ENCODE measurements at regions not wholly inside any gene's neighbourhood (a gene's known extent, or its start where the extent isn't known, plus 50 kb on each side); places are given as distances from the start of the nearest gene placed in this dataset.

DNA sequence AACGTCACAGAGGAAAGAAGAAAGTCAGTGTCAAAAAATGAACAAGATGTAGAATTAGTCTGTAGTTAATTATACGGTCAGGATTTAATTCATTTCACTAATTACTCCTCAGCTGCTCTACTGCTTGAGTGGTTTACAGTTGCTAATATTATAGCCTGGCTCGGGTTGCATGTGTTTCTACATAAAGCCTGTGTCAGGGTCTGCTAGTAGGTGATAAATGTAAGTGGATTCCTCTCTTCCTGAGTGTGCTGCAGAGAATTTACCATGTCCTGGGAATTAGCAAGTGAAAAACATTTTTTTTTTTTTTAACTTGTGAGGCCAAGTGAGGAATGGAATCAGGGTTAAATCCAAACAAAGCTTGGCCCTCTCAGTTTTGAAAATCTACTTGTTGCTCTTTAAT lies 622.6 kb downstream of the EPHA4 start:
- CTCF ChIA-PET, result no interaction called here
- Mint-ChIP-seq H3K27ac (peak overlapping the region; percentile 90), H3K4me1 (peaks cover 31% of the 10 kb centered on the region), H3K9me3 (peaks cover 25% of the 10 kb centered on the region), H3K4me3 (no peak overlapping the region), H3K36me3 (peaks cover 15% of the 10 kb centered on the region), H3K27me3 (ENCODE audit: low read depth) (no peaks in the 10 kb centered on the region)
- ATAC-seq (peak; percentile 63), DNase-seq (ENCODE audit: low spot score) (no peak)
- POLR2A ChIA-PET, result no interaction called here
- TF ChIP-seq EMX1 (CRISPR knock-in tag; IDR thresholded peaks at IDR 0.05) (no peak), FOXP1 (CRISPR knock-in tag; IDR thresholded peaks at IDR 0.05; ENCODE audit: borderline replicate concordance) (no peak), NR3C1 (CRISPR knock-in tag; conservative IDR thresholded peaks at IDR 0.05; ENCODE audit: low read depth) (no peak), ZBTB21 (CRISPR knock-in tag; IDR thresholded peaks at IDR 0.05; ENCODE audit: borderline replicate concordance) (no peak), ZNF512 (CRISPR knock-in tag; IDR thresholded peaks at IDR 0.05; ENCODE audit: borderline replicate concordance) (no peak), ZNF281 (CRISPR knock-in tag; IDR thresholded peaks at IDR 0.05) (no peak), HMGA2 (CRISPR knock-in tag; IDR thresholded peaks at IDR 0.05) (no peak), ZNF232 (CRISPR knock-in tag; IDR thresholded peaks at IDR 0.05) (no peak)
- TF ChIP-seq, protein P1, sequence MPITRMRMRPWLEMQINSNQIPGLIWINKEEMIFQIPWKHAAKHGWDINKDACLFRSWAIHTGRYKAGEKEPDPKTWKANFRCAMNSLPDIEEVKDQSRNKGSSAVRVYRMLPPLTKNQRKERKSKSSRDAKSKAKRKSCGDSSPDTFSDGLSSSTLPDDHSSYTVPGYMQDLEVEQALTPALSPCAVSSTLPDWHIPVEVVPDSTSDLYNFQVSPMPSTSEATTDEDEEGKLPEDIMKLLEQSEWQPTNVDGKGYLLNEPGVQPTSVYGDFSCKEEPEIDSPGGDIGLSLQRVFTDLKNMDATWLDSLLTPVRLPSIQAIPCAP (CRISPR knock-in tag; IDR thresholded peaks at IDR 0.05), result no peak
- TF ChIP-seq, protein P2, sequence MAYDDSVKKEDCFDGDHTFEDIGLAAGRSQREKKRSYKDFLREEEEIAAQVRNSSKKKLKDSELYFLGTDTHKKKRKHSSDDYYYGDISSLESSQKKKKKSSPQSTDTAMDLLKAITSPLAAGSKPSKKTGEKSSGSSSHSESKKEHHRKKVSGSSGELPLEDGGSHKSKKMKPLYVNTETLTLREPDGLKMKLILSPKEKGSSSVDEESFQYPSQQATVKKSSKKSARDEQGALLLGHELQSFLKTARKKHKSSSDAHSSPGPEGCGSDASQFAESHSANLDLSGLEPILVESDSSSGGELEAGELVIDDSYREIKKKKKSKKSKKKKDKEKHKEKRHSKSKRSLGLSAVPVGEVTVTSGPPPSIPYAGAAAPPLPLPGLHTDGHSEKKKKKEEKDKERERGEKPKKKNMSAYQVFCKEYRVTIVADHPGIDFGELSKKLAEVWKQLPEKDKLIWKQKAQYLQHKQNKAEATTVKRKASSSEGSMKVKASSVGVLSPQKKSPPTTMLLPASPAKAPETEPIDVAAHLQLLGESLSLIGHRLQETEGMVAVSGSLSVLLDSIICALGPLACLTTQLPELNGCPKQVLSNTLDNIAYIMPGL (CRISPR knock-in tag; IDR thresholded peaks at IDR 0.05), result no peak
- TF ChIP-seq, protein P3, sequence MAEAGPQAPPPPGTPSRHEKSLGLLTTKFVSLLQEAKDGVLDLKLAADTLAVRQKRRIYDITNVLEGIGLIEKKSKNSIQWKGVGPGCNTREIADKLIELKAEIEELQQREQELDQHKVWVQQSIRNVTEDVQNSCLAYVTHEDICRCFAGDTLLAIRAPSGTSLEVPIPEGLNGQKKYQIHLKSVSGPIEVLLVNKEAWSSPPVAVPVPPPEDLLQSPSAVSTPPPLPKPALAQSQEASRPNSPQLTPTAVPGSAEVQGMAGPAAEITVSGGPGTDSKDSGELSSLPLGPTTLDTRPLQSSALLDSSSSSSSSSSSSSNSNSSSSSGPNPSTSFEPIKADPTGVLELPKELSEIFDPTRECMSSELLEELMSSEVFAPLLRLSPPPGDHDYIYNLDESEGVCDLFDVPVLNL (CRISPR knock-in tag; IDR thresholded peaks at IDR 0.05; ENCODE audit: borderline replicate concordance, low read depth), result no peak

- no peak overlapping the region for H3K27ac Mint-ChIP-seq
- ChIA-PET CTCF (no interaction called here), POLR2A (no interaction called here)
- ATAC-seq, result no peak
- H3K36me3 Mint-ChIP-seq, result peaks cover 15% of the 10 kb centered on the region
- H3K9me3 Mint-ChIP-seq, result peaks cover 20% of the 10 kb centered on the region
- H3K4me3 Mint-ChIP-seq, result no peak overlapping the region
- H3K4me1 Mint-ChIP-seq, result peaks cover under 1% of the 10 kb centered on the region; the same call in 1 of the 2 replicates
- DNase-seq (ENCODE audit: low spot score), result no peak
- no peaks in the 10 kb centered on the region for H3K27me3 Mint-ChIP-seq (ENCODE audit: low read depth)
- TF ChIP-seq NFYB (CRISPR knock-in tag; conservative IDR thresholded peaks at IDR 0.05; ENCODE audit: low read depth), result no peak
- no peak for TF ChIP-seq MAX (CRISPR knock-in tag; IDR thresholded peaks at IDR 0.05)
- TF ChIP-seq ZNF317 (CRISPR knock-in tag; IDR thresholded peaks at IDR 0.05; ENCODE audit: borderline replicate concordance, low read depth), result no peak
- TF ChIP-seq TP53 (CRISPR knock-in tag; IDR thresholded peaks at IDR 0.05), result no peak
- TF ChIP-seq ZNF263 (CRISPR knock-in tag; IDR thresholded peaks at IDR 0.05; ENCODE audit: low read depth), result no peak
- TF ChIP-seq MLX (CRISPR knock-in tag; IDR thresholded peaks at IDR 0.05), result no peak
- TF ChIP-seq, protein P4, sequence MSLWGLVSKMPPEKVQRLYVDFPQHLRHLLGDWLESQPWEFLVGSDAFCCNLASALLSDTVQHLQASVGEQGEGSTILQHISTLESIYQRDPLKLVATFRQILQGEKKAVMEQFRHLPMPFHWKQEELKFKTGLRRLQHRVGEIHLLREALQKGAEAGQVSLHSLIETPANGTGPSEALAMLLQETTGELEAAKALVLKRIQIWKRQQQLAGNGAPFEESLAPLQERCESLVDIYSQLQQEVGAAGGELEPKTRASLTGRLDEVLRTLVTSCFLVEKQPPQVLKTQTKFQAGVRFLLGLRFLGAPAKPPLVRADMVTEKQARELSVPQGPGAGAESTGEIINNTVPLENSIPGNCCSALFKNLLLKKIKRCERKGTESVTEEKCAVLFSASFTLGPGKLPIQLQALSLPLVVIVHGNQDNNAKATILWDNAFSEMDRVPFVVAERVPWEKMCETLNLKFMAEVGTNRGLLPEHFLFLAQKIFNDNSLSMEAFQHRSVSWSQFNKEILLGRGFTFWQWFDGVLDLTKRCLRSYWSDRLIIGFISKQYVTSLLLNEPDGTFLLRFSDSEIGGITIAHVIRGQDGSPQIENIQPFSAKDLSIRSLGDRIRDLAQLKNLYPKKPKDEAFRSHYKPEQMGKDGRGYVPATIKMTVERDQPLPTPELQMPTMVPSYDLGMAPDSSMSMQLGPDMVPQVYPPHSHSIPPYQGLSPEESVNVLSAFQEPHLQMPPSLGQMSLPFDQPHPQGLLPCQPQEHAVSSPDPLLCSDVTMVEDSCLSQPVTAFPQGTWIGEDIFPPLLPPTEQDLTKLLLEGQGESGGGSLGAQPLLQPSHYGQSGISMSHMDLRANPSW (CRISPR knock-in tag; conservative IDR thresholded peaks at IDR 0.05; ENCODE audit: low read depth), result no peak
- no peak for TF ChIP-seq NR1H2 (CRISPR knock-in tag; IDR thresholded peaks at IDR 0.05)
- TF ChIP-seq ETV6 (CRISPR knock-in tag; IDR thresholded peaks at IDR 0.05), result no peak
- TF ChIP-seq PREB (CRISPR knock-in tag; IDR thresholded peaks at IDR 0.05; ENCODE audit: borderline replicate concordance), result no peak
Measured at GRCh38 chr2:220955776-220956175, 616.3 kb downstream of the EPHA4 start.

Data from WTC11 (cell line).